ENCODE measurements at regions not wholly inside any gene's neighbourhood (a gene's known extent, or its start where the extent isn't known, plus 50 kb on each side); places are given as distances from the start of the nearest gene placed in this dataset.

- ATAC-seq (replicated peaks), result peak; percentile 96
- H3K4me3 Mint-ChIP-seq, result peak overlapping the region; percentile 50
- H3K4me1 Mint-ChIP-seq, result peaks cover 25% of the 10 kb centered on the region
- peaks cover 3% of the 10 kb centered on the region for H3K27me3 Mint-ChIP-seq
- H3K36me3 Mint-ChIP-seq (ENCODE audit: low read depth), result no peaks in the 10 kb centered on the region
- no peaks in the 10 kb centered on the region for H3K9me3 Mint-ChIP-seq
- H3K27ac Mint-ChIP-seq, result peak overlapping the region; percentile 85
These were observed 211.1 kb downstream of the MRPL39 start for GRCh38 chr21:25396135-25396711.

DNA sequence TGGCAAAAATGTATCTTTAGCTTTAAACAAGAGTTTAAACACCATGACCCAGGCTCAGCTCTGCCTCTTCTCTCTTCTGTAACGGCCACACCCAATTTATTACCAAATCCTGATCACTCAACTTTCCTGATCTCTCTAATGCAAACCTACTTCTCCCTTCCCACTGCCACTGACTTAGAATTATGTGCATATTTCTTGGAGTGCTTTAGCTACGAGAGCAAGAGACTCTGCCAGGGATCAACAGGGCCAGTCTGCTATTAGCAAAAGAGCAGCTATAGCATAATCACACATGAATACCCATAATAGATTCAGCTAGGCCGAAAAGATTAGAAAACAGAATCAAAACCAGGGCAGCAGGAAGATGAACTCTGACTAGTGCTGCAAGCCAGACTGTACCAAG, 215.5 kb downstream of the MRPL39 start:
- no peaks in the 10 kb centered on the region for H3K9me3 Mint-ChIP-seq
- ATAC-seq (replicated peaks), result no peak
- H3K4me3 Mint-ChIP-seq, result no peak overlapping the region
- no peak overlapping the region for H3K27ac Mint-ChIP-seq
- H3K27me3 Mint-ChIP-seq, result no peaks in the 10 kb centered on the region
- no peaks in the 10 kb centered on the region for H3K36me3 Mint-ChIP-seq (ENCODE audit: low read depth)
- peaks cover 16% of the 10 kb centered on the region for H3K4me1 Mint-ChIP-seq

GRCh38 chr21:25390701-25391100, 216.6 kb downstream of the MRPL39 start:
- Mint-ChIP-seq H3K4me3 (no peak overlapping the region), H3K36me3 (ENCODE audit: low read depth) (no peaks in the 10 kb centered on the region), H3K27ac (no peak overlapping the region), H3K27me3 (no peaks in the 10 kb centered on the region), H3K4me1 (peaks cover 10% of the 10 kb centered on the region), H3K9me3 (no peaks in the 10 kb centered on the region)
- no peak for ATAC-seq (replicated peaks)

- Mint-ChIP-seq H3K27ac (no peak overlapping the region), H3K4me1 (peaks cover 6% of the 10 kb centered on the region), H3K36me3 (ENCODE audit: low read depth) (no peaks in the 10 kb centered on the region), H3K27me3 (no peaks in the 10 kb centered on the region), H3K9me3 (no peaks in the 10 kb centered on the region), H3K4me3 (no peak overlapping the region)
- no peak for ATAC-seq (replicated peaks)
These were observed 219.6 kb downstream of the MRPL39 start for GRCh38 chr21:25387665-25388064.

- ATAC-seq (replicated peaks), result no peak
- Mint-ChIP-seq H3K4me3 (no peak overlapping the region), H3K9me3 (no peaks in the 10 kb centered on the region), H3K4me1 (no peaks in the 10 kb centered on the region), H3K36me3 (ENCODE audit: low read depth) (no peaks in the 10 kb centered on the region), H3K27me3 (peaks cover 4% of the 10 kb centered on the region), H3K27ac (no peak overlapping the region)
These were observed 221.3 kb downstream of the MRPL39 start for GRCh38 chr21:25385911-25386474.

DNA sequence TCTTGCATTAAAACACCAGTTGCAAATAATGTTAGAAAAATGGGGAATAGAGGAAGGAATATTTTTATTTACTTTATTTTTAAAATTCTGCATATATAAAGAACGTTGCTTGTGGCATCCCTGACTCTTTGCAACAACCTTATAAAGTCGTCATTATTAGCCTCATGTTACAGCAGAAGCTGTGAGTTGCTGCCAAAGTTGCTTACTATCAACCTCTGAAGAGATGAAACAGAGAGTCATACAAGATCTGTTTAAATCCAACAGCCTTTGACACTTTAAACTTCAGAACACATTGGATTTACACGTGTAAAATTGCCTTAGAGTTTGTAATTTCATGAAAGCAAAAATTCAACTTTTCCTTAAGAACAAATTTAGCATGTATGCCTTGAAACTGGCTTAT, 221.9 kb downstream of the MRPL39 start:
- H3K4me1 Mint-ChIP-seq, result no peaks in the 10 kb centered on the region
- peaks cover 4% of the 10 kb centered on the region for H3K27me3 Mint-ChIP-seq

DNA sequence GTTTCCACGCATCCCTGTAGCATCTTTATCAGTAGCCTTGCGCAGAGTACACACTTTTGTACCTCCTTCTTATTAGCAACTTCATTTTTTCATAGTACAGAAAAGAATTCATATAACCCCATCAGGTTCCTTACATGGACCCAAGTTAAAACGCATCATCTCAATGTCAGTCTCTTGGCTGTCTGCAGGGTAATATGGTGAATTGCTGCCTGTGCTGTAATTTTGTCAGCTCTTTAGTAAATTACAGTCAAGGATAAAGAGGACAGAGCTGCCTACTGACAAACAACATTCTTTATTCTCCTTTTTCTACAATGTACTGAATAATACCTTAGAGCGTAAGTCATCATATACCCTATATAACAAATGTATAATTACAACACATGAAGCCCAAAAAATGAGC, 222.5 kb downstream of the MRPL39 start:
- Mint-ChIP-seq H3K27ac (no peak overlapping the region), H3K9me3 (no peaks in the 10 kb centered on the region), H3K4me1 (no peaks in the 10 kb centered on the region), H3K27me3 (peaks cover 4% of the 10 kb centered on the region), H3K36me3 (ENCODE audit: low read depth) (no peaks in the 10 kb centered on the region), H3K4me3 (no peak overlapping the region)
- no peak for ATAC-seq (replicated peaks)

More for the DNA sequence above, 221.9 kb downstream of the MRPL39 start:
- ATAC-seq (replicated peaks), result no peak
- Mint-ChIP-seq H3K27ac (no peak overlapping the region), H3K4me3 (no peak overlapping the region), H3K9me3 (no peaks in the 10 kb centered on the region), H3K36me3 (ENCODE audit: low read depth) (no peaks in the 10 kb centered on the region)

DNA sequence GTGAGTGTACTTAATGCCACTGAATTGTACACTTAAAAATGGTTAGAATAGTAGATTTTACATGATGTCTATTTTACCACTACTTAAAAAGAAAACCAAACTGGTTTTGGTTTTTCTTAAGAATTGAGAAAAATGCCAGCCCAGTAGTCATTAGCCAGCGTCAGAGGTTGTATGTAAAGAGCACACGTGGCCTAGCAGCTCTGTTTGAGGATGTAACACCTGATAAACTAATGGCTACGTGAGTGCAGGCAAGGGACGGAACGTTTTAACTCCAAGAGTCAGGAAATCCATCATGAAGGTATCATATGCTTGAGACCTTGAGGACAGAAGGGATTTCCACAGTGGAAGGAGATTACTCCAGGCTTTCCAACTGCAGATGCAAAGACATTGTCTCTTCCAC, 223.7 kb downstream of the MRPL39 start:
- no peaks in the 10 kb centered on the region for H3K4me1 Mint-ChIP-seq
- no peak for ATAC-seq (replicated peaks)
- H3K36me3 Mint-ChIP-seq (ENCODE audit: low read depth), result no peaks in the 10 kb centered on the region
- H3K27me3 Mint-ChIP-seq, result peaks cover 7% of the 10 kb centered on the region
- H3K27ac Mint-ChIP-seq, result no peak overlapping the region
- H3K9me3 Mint-ChIP-seq, result no peaks in the 10 kb centered on the region
- no peak overlapping the region for H3K4me3 Mint-ChIP-seq

DNA sequence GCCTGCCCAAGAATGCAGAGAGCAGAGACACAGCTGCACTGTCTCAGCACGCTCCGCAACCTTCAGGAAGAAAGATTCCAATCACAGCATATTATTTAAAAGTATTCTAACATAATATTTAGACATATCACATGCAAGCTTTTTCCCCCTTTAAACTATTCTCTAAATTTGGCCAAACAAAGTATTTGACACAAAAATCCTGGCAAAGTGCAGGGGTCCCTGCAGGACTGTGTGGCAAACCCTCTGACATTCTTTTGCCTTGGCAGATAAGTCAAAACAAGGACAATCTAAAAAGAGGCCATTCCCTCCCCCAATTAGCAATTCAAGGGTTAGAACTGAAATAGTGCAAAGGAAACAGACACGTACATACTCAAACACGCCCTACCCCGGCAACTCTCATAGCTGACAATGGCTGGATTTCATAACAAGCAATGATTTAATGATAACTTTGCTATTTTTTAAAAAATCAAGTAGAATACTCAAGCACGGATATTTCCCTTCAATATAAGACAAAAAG, 225.3 kb downstream of the MRPL39 start:
- H3K27me3 Mint-ChIP-seq, result peaks cover 7% of the 10 kb centered on the region
- no peak overlapping the region for H3K27ac Mint-ChIP-seq
- no peaks in the 10 kb centered on the region for H3K4me1 Mint-ChIP-seq
- H3K4me3 Mint-ChIP-seq, result no peak overlapping the region
- ATAC-seq (replicated peaks), result no peak
- no peaks in the 10 kb centered on the region for H3K9me3 Mint-ChIP-seq
- H3K36me3 Mint-ChIP-seq (ENCODE audit: low read depth), result no peaks in the 10 kb centered on the region

- Mint-ChIP-seq H3K36me3 (ENCODE audit: low read depth) (no peaks in the 10 kb centered on the region), H3K27me3 (peaks cover 3% of the 10 kb centered on the region), H3K4me3 (no peak overlapping the region), H3K27ac (no peak overlapping the region), H3K9me3 (no peaks in the 10 kb centered on the region), H3K4me1 (no peaks in the 10 kb centered on the region)
- no peak for ATAC-seq (replicated peaks)
These were observed 231.6 kb downstream of the MRPL39 start for GRCh38 chr21:25375675-25376074.

DNA sequence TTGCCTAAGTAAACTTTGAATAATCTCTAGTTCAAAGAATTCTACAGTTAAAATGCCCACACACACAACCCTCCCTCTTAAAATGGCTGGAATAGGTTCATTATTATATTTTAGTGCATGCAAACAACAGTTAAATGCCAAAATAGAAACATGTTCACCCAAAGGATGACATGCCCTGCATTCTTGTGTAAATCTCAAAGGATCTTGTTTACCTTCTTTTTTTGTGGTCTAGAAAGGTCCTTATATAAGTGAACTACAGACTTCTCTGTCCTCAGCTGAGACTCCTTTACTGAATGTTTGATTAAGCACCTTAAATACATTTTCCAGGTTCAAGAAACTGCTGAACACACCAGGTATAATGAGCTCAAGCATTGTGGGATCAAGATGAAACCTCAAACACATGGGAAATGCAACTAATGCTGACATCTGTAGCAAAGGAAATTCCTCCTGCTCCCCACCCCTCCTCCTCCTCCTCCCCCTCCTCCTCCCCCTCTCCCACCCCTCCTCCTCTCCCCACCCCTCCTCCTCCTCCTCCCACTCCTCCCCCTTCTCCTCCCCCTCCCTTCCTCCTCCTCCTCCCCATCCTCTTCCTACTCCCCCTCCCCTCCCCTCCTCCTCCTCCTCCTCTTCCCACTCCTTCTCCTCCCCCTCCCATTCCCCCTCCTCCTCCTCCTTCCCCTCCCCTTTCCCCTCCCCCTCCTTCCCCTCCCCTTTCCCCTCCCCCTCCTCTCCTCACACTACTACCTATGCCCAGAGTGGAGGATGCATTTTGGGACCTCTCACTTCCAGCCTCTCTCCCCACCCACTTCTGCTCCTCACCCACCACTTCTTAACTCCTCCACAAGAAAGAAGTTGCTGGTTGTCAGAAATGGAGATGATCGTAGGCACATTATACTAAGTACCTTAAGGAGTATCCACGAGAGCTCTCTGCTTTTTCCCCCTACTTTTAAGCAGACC, 233.9 kb downstream of the MRPL39 start:
- Mint-ChIP-seq H3K9me3 (no peaks in the 10 kb centered on the region), H3K4me3 (no peak overlapping the region), H3K4me1 (no peaks in the 10 kb centered on the region), H3K36me3 (ENCODE audit: low read depth) (no peaks in the 10 kb centered on the region), H3K27me3 (no peaks in the 10 kb centered on the region), H3K27ac (no peak overlapping the region)
- ATAC-seq (replicated peaks), result no peak

DNA sequence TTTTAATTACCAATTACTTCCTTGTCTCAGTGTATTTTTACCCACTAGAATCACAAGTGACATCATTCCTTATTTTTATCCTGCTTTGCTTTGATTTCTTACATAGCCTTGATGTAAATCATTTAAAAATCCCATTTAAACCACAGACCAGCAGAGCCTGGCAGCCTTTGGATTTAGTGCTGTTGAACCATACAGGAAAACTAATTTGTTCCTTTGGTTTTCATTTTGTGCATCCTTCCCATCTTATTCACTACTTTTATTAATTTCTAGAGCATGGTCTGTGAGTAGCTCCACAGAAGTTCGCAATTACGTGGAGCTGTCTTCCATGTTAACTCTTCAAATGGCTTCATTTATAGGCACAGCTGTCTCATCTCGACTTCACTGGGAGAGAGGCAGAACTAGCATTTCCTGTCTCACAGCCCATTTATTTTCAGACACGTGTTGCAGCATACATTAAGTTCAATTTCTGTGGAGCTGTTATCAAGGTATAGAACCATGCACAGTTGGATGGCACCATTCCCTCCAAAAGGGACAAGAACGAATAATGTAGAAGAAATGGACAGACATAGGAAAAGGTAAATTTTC, 235.3 kb downstream of the MRPL39 start:
- no peaks in the 10 kb centered on the region for H3K9me3 Mint-ChIP-seq
- no peak for ATAC-seq (replicated peaks)
- no peaks in the 10 kb centered on the region for H3K4me1 Mint-ChIP-seq
- H3K4me3 Mint-ChIP-seq, result no peak overlapping the region
- no peaks in the 10 kb centered on the region for H3K27me3 Mint-ChIP-seq
- no peaks in the 10 kb centered on the region for H3K36me3 Mint-ChIP-seq (ENCODE audit: low read depth)
- no peak overlapping the region for H3K27ac Mint-ChIP-seq

GRCh38 chr21:25370311-25370744, 237.0 kb downstream of the MRPL39 start:
- peak; percentile 98 for ATAC-seq (replicated peaks)
- H3K36me3 Mint-ChIP-seq (ENCODE audit: low read depth), result no peaks in the 10 kb centered on the region
- H3K4me1 Mint-ChIP-seq, result no peaks in the 10 kb centered on the region
- H3K27ac Mint-ChIP-seq, result no peak overlapping the region
- no peaks in the 10 kb centered on the region for H3K9me3 Mint-ChIP-seq
- no peak overlapping the region for H3K4me3 Mint-ChIP-seq
- H3K27me3 Mint-ChIP-seq, result no peaks in the 10 kb centered on the region

DNA sequence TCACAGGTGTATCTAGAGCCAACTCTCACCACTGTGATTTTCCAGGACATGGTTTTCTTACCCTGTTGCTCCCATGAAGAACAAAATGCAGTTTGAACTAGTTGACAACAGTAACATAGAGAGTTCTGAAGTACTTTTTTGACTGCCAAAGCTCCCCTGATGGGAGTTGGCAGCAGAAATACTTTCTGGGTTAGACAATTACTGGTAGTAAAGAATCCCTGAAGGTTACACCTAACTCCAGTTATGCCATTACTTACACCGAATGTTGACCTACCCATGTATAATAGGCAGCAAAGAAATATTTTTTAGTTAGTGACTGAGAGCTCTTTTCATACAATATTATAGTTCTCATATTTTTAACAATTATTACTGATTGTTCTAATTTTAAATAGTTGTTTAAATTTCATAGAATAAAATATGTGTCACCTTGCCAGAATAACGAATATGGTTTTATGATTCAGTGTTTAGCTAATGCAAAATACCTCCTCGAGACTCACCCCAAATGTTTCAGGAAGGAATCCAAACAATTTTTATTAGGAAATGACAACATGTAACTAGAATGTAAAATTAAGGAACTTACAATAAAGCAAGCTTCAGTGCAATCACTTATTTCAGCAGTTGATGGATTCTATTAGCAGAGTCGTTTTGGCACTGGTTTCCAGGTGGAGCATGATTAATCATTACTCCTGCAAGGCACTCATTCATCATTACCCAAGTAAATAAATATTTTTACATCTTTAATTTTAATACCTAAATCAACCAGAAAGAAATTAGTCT, 237.6 kb downstream of the MRPL39 start:
- Mint-ChIP-seq H3K27me3 (no peaks in the 10 kb centered on the region), H3K4me3 (no peak overlapping the region), H3K9me3 (no peaks in the 10 kb centered on the region), H3K27ac (no peak overlapping the region), H3K4me1 (no peaks in the 10 kb centered on the region), H3K36me3 (ENCODE audit: low read depth) (no peaks in the 10 kb centered on the region)
- no peak for ATAC-seq (replicated peaks)
